B cell (primary cell): ENCODE measurements at regions not wholly inside any gene's neighbourhood (a gene's known extent, or its start where the extent isn't known, plus 50 kb on each side); places are given as distances from the start of the nearest gene placed in this dataset.

ENCODE experiments used
- EZH2 ChIP-seq: IDR thresholded peaks from 2 replicates; pipeline ENCODE4 v1.6.1; 2012; ENCODE audit warnings: borderline replicate concordance, low read depth, mild to moderate bottlenecking, moderate library complexity, low read length; ENCODE audit not compliant: insufficient read depth, poor library complexity, severe bottlenecking
- TF ChIP-seq, protein P1 (sequence below): fragments of 200-600 bp; IDR thresholded peaks from one replicate; pipeline ENCODE4 v1.8.0; 2022; ENCODE audit warnings: antibody characterized with exemption, mild to moderate bottlenecking

DNA sequence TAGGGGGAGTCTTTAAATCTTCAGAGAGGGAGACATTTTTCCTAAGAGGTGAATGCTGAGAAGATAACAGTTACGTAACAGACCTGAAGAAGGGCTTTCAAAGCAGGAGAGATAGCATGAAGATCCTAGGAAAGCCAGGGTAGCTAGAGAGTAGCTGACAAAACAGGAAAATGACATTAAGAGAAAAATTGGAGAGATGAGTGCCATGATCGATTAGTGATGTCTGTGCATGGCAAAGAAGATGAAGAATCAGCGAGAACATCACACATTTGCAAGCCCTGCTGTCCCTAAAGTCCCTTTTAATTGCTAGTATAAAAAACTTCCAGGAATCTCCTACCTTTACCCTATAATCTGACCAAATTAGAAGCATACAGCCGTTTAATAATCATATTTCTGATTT is 116.9 kb upstream of the PAX6 start:
- TF ChIP-seq, protein P1, sequence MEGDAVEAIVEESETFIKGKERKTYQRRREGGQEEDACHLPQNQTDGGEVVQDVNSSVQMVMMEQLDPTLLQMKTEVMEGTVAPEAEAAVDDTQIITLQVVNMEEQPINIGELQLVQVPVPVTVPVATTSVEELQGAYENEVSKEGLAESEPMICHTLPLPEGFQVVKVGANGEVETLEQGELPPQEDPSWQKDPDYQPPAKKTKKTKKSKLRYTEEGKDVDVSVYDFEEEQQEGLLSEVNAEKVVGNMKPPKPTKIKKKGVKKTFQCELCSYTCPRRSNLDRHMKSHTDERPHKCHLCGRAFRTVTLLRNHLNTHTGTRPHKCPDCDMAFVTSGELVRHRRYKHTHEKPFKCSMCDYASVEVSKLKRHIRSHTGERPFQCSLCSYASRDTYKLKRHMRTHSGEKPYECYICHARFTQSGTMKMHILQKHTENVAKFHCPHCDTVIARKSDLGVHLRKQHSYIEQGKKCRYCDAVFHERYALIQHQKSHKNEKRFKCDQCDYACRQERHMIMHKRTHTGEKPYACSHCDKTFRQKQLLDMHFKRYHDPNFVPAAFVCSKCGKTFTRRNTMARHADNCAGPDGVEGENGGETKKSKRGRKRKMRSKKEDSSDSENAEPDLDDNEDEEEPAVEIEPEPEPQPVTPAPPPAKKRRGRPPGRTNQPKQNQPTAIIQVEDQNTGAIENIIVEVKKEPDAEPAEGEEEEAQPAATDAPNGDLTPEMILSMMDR: no peak
- TF ChIP-seq EZH2: no peak
